ENCODE measurements at regions not wholly inside any gene's neighbourhood (a gene's known extent, or its start where the extent isn't known, plus 50 kb on each side); places are given as distances from the start of the nearest gene placed in this dataset.

GRCh38 chr11:36874291-36874690 is 276.3 kb upstream of the RAG2 start:
- peaks cover 0 to 9% (median 3%) of the 10 kb centered on the region in 3 donors for H3K9me3 Mint-ChIP-seq
- no peaks in the 10 kb centered on the region for H3K4me1 Mint-ChIP-seq
- Histone ChIP-seq H3K9me3 (no peaks in the 10 kb centered on the region), H3K4me3 (ENCODE audit: control insufficient read depth in 1 of 2, extremely low read depth in 1 of 2, low read length in 1 of 2) (no peak overlapping the region), H3K27me3 (replicated peaks in 1 of 2; ENCODE audit: control insufficient read depth in 2 of 2, extremely low read depth in 1 of 2, insufficient read depth in 2 of 2, low read length in 1 of 2) (no peaks in the 10 kb centered on the region), H3K36me3 (ENCODE audit: control insufficient read depth in 2 of 2, extremely low read depth in 1 of 2, insufficient read depth in 1 of 2, low read length in 1 of 2) (no peaks in the 10 kb centered on the region), H3K27ac (ENCODE audit: low read length) (no peak overlapping the region), H3K4me1 (ENCODE audit: control insufficient read depth in 1 of 2, extremely low read depth in 1 of 2, insufficient read depth in 2 of 2, low read length in 2 of 2) (no peaks in the 10 kb centered on the region)
- H3K27ac Mint-ChIP-seq = no peak overlapping the region
- ChIA-PET POLR2A (no interaction called here), CTCF (no interaction called here)
- DNase-seq (no peak), ATAC-seq (replicated peaks in 1 of 4) (no peak)
- no peak overlapping the region for H3K4me3 Mint-ChIP-seq
- 100% methylated on average over 1 of the region's 4 CpGs for WGBS (ENCODE audit: insufficient coverage)
- no peaks in the 10 kb centered on the region for H3K27me3 Mint-ChIP-seq
- H3K36me3 Mint-ChIP-seq = no peaks in the 10 kb centered on the region

- WGBS (ENCODE audit: insufficient coverage) = no CpG with 5 or more reads among the region's 3 CpGs
- no peaks in the 10 kb centered on the region for H3K27me3 ChIP-seq (replicated peaks in 1 of 2; ENCODE audit: control insufficient read depth in 2 of 2, extremely low read depth in 1 of 2, insufficient read depth in 2 of 2, low read length in 1 of 2)
- no peaks in the 10 kb centered on the region for H3K4me1 ChIP-seq (ENCODE audit: control insufficient read depth in 1 of 2, extremely low read depth in 1 of 2, insufficient read depth in 2 of 2, low read length in 2 of 2)
- ATAC-seq (replicated peaks in 1 of 4) = no peak
- ChIA-PET POLR2A (interaction anchor here in 1 of 2 donors (0.7 kb wide), 1 partner anchor 9 kb away, joined by 3 read pairs; no protein-coding TSS in a partner anchor), CTCF (no interaction called here)
- Mint-ChIP-seq H3K9me3 (peaks cover 0 to 10% (median 3%) of the 10 kb centered on the region in 3 donors), H3K36me3 (no peaks in the 10 kb centered on the region), H3K27ac (no peak overlapping the region), H3K4me3 (no peak overlapping the region), H3K4me1 (no peaks in the 10 kb centered on the region), H3K27me3 (peaks cover 0 to 3% of the 10 kb centered on the region in 2 donors)
- H3K9me3 ChIP-seq = no peaks in the 10 kb centered on the region
- H3K36me3 ChIP-seq (ENCODE audit: control insufficient read depth in 2 of 2, extremely low read depth in 1 of 2, insufficient read depth in 1 of 2, low read length in 1 of 2) = no peaks in the 10 kb centered on the region
- DNase-seq = no peak
- no peak overlapping the region for H3K27ac ChIP-seq (ENCODE audit: low read length)
- no peak overlapping the region for H3K4me3 ChIP-seq (ENCODE audit: control insufficient read depth in 1 of 2, extremely low read depth in 1 of 2, low read length in 1 of 2)
Measured at GRCh38 chr11:36870361-36870760, 272.3 kb upstream of the RAG2 start.

GRCh38 chr11:36868380-36868779 is 270.3 kb upstream of the RAG2 start:
- Mint-ChIP-seq H3K9me3 (peaks cover 0 to 13% (median 3%) of the 10 kb centered on the region in 3 donors), H3K4me1 (no peaks in the 10 kb centered on the region), H3K4me3 (no peak overlapping the region), H3K27ac (no peak overlapping the region), H3K27me3 (peaks cover 0 to 5% of the 10 kb centered on the region in 2 donors), H3K36me3 (no peaks in the 10 kb centered on the region)
- Histone ChIP-seq H3K9me3 (no peaks in the 10 kb centered on the region), H3K4me1 (ENCODE audit: control insufficient read depth in 1 of 2, extremely low read depth in 1 of 2, insufficient read depth in 2 of 2, low read length in 2 of 2) (no peaks in the 10 kb centered on the region), H3K36me3 (ENCODE audit: control insufficient read depth in 2 of 2, extremely low read depth in 1 of 2, insufficient read depth in 1 of 2, low read length in 1 of 2) (no peaks in the 10 kb centered on the region), H3K27ac (ENCODE audit: low read length) (no peak overlapping the region), H3K27me3 (replicated peaks in 1 of 2; ENCODE audit: control insufficient read depth in 2 of 2, extremely low read depth in 1 of 2, insufficient read depth in 2 of 2, low read length in 1 of 2) (no peaks in the 10 kb centered on the region), H3K4me3 (ENCODE audit: control insufficient read depth in 1 of 2, extremely low read depth in 1 of 2, low read length in 1 of 2) (no peak overlapping the region)
- ATAC-seq (replicated peaks in 1 of 4) (no peak), DNase-seq (no peak)
- 59% methylated on average over 5 of the region's 5 CpGs for WGBS (ENCODE audit: insufficient coverage)
- ChIA-PET POLR2A (no interaction called here), CTCF (no interaction called here)

- Mint-ChIP-seq H3K9me3 (peaks cover 0 to 20% (median 0%) of the 10 kb centered on the region in 3 donors), H3K4me1 (no peaks in the 10 kb centered on the region), H3K27ac (no peak overlapping the region), H3K36me3 (no peaks in the 10 kb centered on the region), H3K27me3 (peaks cover 0 to 5% of the 10 kb centered on the region in 2 donors), H3K4me3 (no peak overlapping the region)
- ChIA-PET POLR2A (no interaction called here), CTCF (no interaction called here)
- Histone ChIP-seq H3K36me3 (ENCODE audit: control insufficient read depth in 2 of 2, extremely low read depth in 1 of 2, insufficient read depth in 1 of 2, low read length in 1 of 2) (no peaks in the 10 kb centered on the region), H3K4me1 (ENCODE audit: control insufficient read depth in 1 of 2, extremely low read depth in 1 of 2, insufficient read depth in 2 of 2, low read length in 2 of 2) (no peaks in the 10 kb centered on the region), H3K27me3 (replicated peaks in 1 of 2; ENCODE audit: control insufficient read depth in 2 of 2, extremely low read depth in 1 of 2, insufficient read depth in 2 of 2, low read length in 1 of 2) (no peaks in the 10 kb centered on the region), H3K4me3 (ENCODE audit: control insufficient read depth in 1 of 2, extremely low read depth in 1 of 2, low read length in 1 of 2) (no peak overlapping the region), H3K27ac (ENCODE audit: low read length) (no peak overlapping the region), H3K9me3 (no peaks in the 10 kb centered on the region)
- ATAC-seq (replicated peaks in 1 of 4) (no peak), DNase-seq (no peak)
- WGBS (ENCODE audit: insufficient coverage) = no CpG with 5 or more reads among the region's 1 CpG
Measured at GRCh38 chr11:36865846-36866245, 267.8 kb upstream of the RAG2 start.

GRCh38 chr11:36854875-36855274 is 256.8 kb upstream of the RAG2 start:
- no peaks in the 10 kb centered on the region for H3K36me3 ChIP-seq (ENCODE audit: control insufficient read depth in 2 of 2, extremely low read depth in 1 of 2, insufficient read depth in 1 of 2, low read length in 1 of 2)
- no peak overlapping the region for H3K4me3 ChIP-seq (ENCODE audit: control insufficient read depth in 1 of 2, extremely low read depth in 1 of 2, low read length in 1 of 2)
- no peaks in the 10 kb centered on the region for H3K4me1 Mint-ChIP-seq
- no peaks in the 10 kb centered on the region for H3K27me3 ChIP-seq (replicated peaks in 1 of 2; ENCODE audit: control insufficient read depth in 2 of 2, extremely low read depth in 1 of 2, insufficient read depth in 2 of 2, low read length in 1 of 2)
- H3K4me3 Mint-ChIP-seq = no peak overlapping the region
- peaks cover 0 to 7% of the 10 kb centered on the region in 2 donors for H3K27me3 Mint-ChIP-seq
- 46% methylated on average over 4 of the region's 4 CpGs for WGBS (ENCODE audit: insufficient coverage)
- POLR2A ChIA-PET = no interaction called here
- H3K27ac Mint-ChIP-seq = no peak overlapping the region
- DNase-seq (no peak), ATAC-seq (replicated peaks in 1 of 4) (no peak)
- CTCF ChIA-PET = no interaction called here
- no peak overlapping the region for H3K27ac ChIP-seq (ENCODE audit: low read length)
- no peaks in the 10 kb centered on the region for H3K36me3 Mint-ChIP-seq
- H3K9me3 Mint-ChIP-seq = peaks cover 0 to 16% (median 6%) of the 10 kb centered on the region in 3 donors
- no peaks in the 10 kb centered on the region for H3K9me3 ChIP-seq
- no peaks in the 10 kb centered on the region for H3K4me1 ChIP-seq (ENCODE audit: control insufficient read depth in 1 of 2, extremely low read depth in 1 of 2, insufficient read depth in 2 of 2, low read length in 2 of 2)

DNA sequence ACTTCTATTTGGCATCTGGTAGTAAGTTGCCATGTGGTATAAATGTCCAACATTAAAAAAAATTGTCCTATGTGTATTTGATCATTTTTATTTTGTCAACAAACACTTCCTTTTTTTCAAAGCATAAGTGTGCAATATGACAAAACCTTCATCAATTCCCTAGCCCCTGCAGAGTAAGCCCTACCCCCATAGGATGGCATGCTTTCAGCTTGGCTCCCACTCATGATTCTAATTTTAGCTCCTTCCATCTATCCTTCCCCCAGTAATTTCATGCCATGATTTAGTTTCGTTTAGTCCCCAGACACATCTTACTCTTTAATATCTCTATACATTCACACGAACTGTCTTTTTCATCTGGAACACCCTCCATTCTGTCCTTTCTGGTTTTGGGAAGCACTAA is 250.6 kb upstream of the RAG2 start:
- H3K4me3 ChIP-seq (ENCODE audit: control insufficient read depth in 1 of 2, extremely low read depth in 1 of 2, low read length in 1 of 2) = no peak overlapping the region
- no peak overlapping the region for H3K27ac ChIP-seq (ENCODE audit: low read length)
- H3K36me3 ChIP-seq (ENCODE audit: control insufficient read depth in 2 of 2, extremely low read depth in 1 of 2, insufficient read depth in 1 of 2, low read length in 1 of 2) = no peaks in the 10 kb centered on the region
- Mint-ChIP-seq H3K27ac (no peak overlapping the region), H3K4me1 (no peaks in the 10 kb centered on the region), H3K4me3 (no peak overlapping the region), H3K9me3 (peaks cover 0 to 8% (median 0%) of the 10 kb centered on the region in 3 donors), H3K36me3 (no peaks in the 10 kb centered on the region), H3K27me3 (peaks cover 0 to 4% of the 10 kb centered on the region in 2 donors)
- WGBS (ENCODE audit: insufficient coverage) = 69% methylated on average over 2 of the region's 2 CpGs
- H3K4me1 ChIP-seq (ENCODE audit: control insufficient read depth in 1 of 2, extremely low read depth in 1 of 2, insufficient read depth in 2 of 2, low read length in 2 of 2) = no peaks in the 10 kb centered on the region
- no peak for DNase-seq
- H3K9me3 ChIP-seq = no peaks in the 10 kb centered on the region
- POLR2A ChIA-PET = no interaction called here
- no peaks in the 10 kb centered on the region for H3K27me3 ChIP-seq (replicated peaks in 1 of 2; ENCODE audit: control insufficient read depth in 2 of 2, extremely low read depth in 1 of 2, insufficient read depth in 2 of 2, low read length in 1 of 2)
- CTCF ChIA-PET = no interaction called here
- ATAC-seq (replicated peaks in 1 of 4) = no peak

DNA sequence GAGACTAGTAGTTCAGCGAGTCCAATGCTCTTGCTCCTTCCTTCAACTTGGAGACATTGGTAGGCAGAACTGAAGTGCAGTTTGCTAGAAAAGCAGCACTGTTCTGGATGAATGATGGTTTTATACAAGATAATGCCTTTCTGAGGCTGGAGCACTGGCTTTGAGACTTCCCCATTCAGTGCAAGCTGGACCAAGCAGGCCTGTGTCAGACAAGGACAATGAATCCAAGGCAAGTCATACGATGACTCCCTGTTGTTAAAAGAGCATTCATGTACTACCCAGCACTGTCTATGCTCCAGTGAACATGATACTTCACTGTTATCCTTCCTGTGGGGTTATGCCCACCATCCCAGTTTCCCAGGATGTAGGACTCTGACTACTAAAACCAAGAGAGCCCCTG is 242.3 kb upstream of the RAG2 start:
- H3K27ac Mint-ChIP-seq = no peak overlapping the region
- WGBS (ENCODE audit: insufficient coverage) = 94% methylated on average over 2 of the region's 2 CpGs
- ChIA-PET POLR2A (no interaction called here), CTCF (no interaction called here)
- Histone ChIP-seq H3K36me3 (ENCODE audit: control insufficient read depth in 2 of 2, extremely low read depth in 1 of 2, insufficient read depth in 1 of 2, low read length in 1 of 2) (no peaks in the 10 kb centered on the region), H3K27me3 (replicated peaks in 1 of 2; ENCODE audit: control insufficient read depth in 2 of 2, extremely low read depth in 1 of 2, insufficient read depth in 2 of 2, low read length in 1 of 2) (peaks cover 0 to 5% of the 10 kb centered on the region in 2 experiments), H3K27ac (ENCODE audit: low read length) (no peak overlapping the region), H3K4me3 (ENCODE audit: control insufficient read depth in 1 of 2, extremely low read depth in 1 of 2, low read length in 1 of 2) (no peak overlapping the region), H3K9me3 (no peaks in the 10 kb centered on the region), H3K4me1 (ENCODE audit: control insufficient read depth in 1 of 2, extremely low read depth in 1 of 2, insufficient read depth in 2 of 2, low read length in 2 of 2) (no peaks in the 10 kb centered on the region)
- H3K9me3 Mint-ChIP-seq = no peaks in the 10 kb centered on the region
- no peaks in the 10 kb centered on the region for H3K36me3 Mint-ChIP-seq
- DNase-seq (no peak), ATAC-seq (replicated peaks in 1 of 4) (no peak)
- no peaks in the 10 kb centered on the region for H3K4me1 Mint-ChIP-seq
- peaks cover 3 to 6% of the 10 kb centered on the region in 2 donors for H3K27me3 Mint-ChIP-seq
- no peak overlapping the region for H3K4me3 Mint-ChIP-seq

All from T-cell (primary cell).